Small intestine (tissue), 7 donors: ENCODE measurements at regions not wholly inside any gene's neighbourhood (a gene's known extent, or its start where the extent isn't known, plus 50 kb on each side); places are given as distances from the start of the nearest gene placed in this dataset.
"Not testable (repeated sequence)": the region's sequence is repeated elsewhere in the genome, so short reads cannot be mapped to it uniquely, and the experiment has no call there.

ENCODE experiments used
- DNase-seq, 2 donors: peaks; one replicate each; pipeline versions ENCODE4 v3.0.0 to v3.0.0-alpha.2; 2013
- FAIRE-seq: peaks from 2 replicates; lab custom pipeline; 2012; peaks lifted over from hg19 to GRCh38; lab: Jason Lieb, UNC
- H3K27ac ChIP-seq, 3 donors: one replicate each; pipeline ENCODE4 v1.5.1; 2013; ENCODE audit warnings: low read length in 2 of 3, mild to moderate bottlenecking in 2 of 3, control low read depth in 1 of 3, inconsistent platforms in 1 of 3, low read depth in 1 of 3, moderate library complexity in 1 of 3
- H3K27me3 ChIP-seq, 3 donors: one replicate each; pipeline ENCODE4 v1.6.1; 2013; ENCODE audit warnings: low read length in 3 of 3, inconsistent platforms in 1 of 3; ENCODE audit not compliant: control insufficient read depth in 3 of 3, insufficient read depth in 3 of 3
- H3K36me3 ChIP-seq, 3 donors: one replicate each; pipeline ENCODE4 v1.6.1; 2013; ENCODE audit warnings: low read length in 3 of 3, inconsistent platforms in 1 of 3, low read depth in 1 of 3, mild to moderate bottlenecking in 1 of 3, moderate library complexity in 1 of 3; ENCODE audit not compliant: control insufficient read depth in 3 of 3, insufficient read depth in 2 of 3
- H3K4me1 ChIP-seq, 3 donors: one replicate each; pipeline ENCODE4 v1.6.1; 2013; ENCODE audit warnings: low read length in 2 of 3, inconsistent platforms in 1 of 3, low read depth in 1 of 3, mild to moderate bottlenecking in 1 of 3, moderate library complexity in 1 of 3; ENCODE audit not compliant: control insufficient read depth in 3 of 3, insufficient read depth in 2 of 3
- H3K4me3 ChIP-seq, 3 donors: one replicate each; pipeline ENCODE4 v1.5.1; 2013; ENCODE audit warnings: low read length in 3 of 3, control low read depth in 1 of 3, inconsistent platforms in 1 of 3, low read depth in 1 of 3, mild to moderate bottlenecking in 1 of 3, moderate library complexity in 1 of 3
- H3K9me3 ChIP-seq, 2 donors: one replicate each; pipeline ENCODE4 v1.6.1; 2013; ENCODE audit warnings: low read depth in 1 of 2, low read length in 1 of 2; ENCODE audit not compliant: control insufficient read depth in 2 of 2, insufficient read depth in 1 of 2
- WGBS, 3 donors: extraction: QIAGEN DNeasy Blood & Tissue Kit; methylation state at CpG; one replicate each; pipeline ENCODE4 v1.1.7; 2013; 5-methylcytosine and 5-hydroxymethylcytosine counted together
- donor health status: healthy with polysubstance abuse.
- donor health status: control.
- donor health status: control.
- donor health status: Bipolar disorder and iron deficiency.
- donor health status: healthy.

DNA sequence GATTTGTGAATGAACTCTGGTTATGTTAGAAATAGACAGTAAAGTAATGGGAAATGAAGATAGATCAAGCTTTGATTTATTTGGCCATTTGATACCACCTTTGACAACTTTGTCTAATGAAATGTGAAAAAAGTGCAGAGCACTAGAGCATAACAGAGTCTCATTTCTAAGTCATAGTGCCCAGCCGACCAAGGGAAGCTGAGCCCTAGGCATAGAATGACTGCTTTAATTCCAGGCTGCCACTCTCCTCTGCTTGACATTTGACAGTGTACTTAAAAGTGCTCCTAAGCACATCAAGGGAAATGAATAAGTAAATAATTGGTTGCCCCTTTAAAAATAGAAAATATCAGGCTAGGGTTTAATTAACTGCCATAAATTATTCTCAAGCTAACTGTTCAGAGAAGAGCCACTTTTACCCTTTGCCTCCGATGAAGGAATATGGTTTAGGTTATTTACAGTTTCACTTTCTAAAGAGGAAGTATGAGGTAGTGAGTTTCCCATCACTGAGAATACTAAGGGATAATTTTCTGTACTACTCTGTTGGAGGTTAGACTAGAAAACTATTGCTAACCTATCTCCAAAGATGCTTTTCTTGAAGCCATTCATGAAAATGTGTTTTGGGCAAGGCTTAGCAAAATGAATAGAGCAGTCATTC lies 591.6 kb downstream of the REEP3 start:
- no peak overlapping the region for H3K4me3 ChIP-seq
- no peak for FAIRE-seq

GRCh38 chr10:64113375-64113774 lies 592.2 kb downstream of the REEP3 start:
- no peak for FAIRE-seq

More for the DNA sequence above, 591.6 kb downstream of the REEP3 start:
- Histone ChIP-seq H3K27ac (no peak overlapping the region), H3K4me1 (peaks cover 0 to 3% (median 0%) of the 10 kb centered on the region in 3 donors), H3K9me3 (no peaks in the 10 kb centered on the region), H3K36me3 (no peaks in the 10 kb centered on the region), H3K27me3 (no peaks in the 10 kb centered on the region)
- DNase-seq, result peak in 1 of 2 donors; percentile 17
- whole genome bisulfite sequencing, 3 donors, result 24 to 34% (median 30%) methylated on average over 2 of the region's 2 CpGs

DNA sequence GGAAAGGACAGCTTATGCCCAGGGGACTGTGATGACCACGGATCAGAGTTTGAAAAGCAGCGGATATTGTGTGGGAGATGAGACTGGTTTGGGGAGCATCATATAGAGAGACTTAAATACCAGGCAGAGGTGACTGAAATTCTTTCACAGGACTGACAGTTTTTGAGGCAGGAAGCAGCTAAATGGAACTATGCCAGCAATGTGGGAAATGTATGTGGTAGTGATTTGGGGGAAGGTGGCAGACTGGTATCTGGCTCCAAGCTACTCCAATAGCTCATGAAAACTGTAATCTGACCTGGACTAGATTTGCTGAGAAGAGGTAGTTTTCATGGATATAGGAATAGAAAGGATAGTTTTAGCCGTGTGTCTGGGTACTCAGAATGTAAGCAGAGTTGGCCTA lies 592.6 kb downstream of the REEP3 start:
- Histone ChIP-seq H3K27me3 (no peaks in the 10 kb centered on the region), H3K4me1 (peaks cover 0 to 3% (median 0%) of the 10 kb centered on the region in 3 donors), H3K4me3 (no peak overlapping the region), H3K9me3 (no peaks in the 10 kb centered on the region), H3K36me3 (no peaks in the 10 kb centered on the region), H3K27ac (no peak overlapping the region)
- DNase-seq (no peak), FAIRE-seq (no peak)
- WGBS, 3 donors, result 85 to 89% (median 86%) methylated on average over 3 of the region's 3 CpGs

More at GRCh38 chr10:64113375-64113774, 592.2 kb downstream of the REEP3 start:
- H3K9me3 ChIP-seq, result no peaks in the 10 kb centered on the region
- H3K36me3 ChIP-seq, result no peaks in the 10 kb centered on the region
- H3K27ac ChIP-seq, result no peak overlapping the region
- 63 to 80% (median 65%) methylated on average over 6 of the region's 6 CpGs for WGBS, 3 donors
- no peaks in the 10 kb centered on the region for H3K27me3 ChIP-seq
- DNase-seq, result no peak
- H3K4me3 ChIP-seq, result no peak overlapping the region
- H3K4me1 ChIP-seq, result peaks cover 0 to 3% (median 0%) of the 10 kb centered on the region in 3 donors

DNA sequence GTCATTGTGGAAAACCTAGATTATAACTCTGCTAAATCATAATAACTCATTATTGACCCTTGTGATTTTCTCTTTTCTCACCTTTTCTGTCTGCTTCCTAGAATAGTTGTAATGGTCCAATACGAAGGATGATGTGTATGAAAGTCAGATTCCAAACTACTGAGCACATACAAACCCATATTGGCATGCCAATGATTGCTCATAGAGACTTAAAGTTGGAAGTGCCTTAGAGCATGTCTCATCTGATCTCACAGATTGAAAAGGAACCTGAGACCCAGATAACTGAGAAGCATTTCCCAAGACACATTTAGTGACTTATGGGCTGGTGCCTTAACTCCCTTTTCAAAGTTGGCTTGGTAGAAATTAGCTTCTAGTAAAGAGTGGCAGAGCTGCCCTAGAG lies 594.3 kb downstream of the REEP3 start:
- FAIRE-seq (no peak), DNase-seq (no peak)
- no peaks in the 10 kb centered on the region for H3K9me3 ChIP-seq
- no peaks in the 10 kb centered on the region for H3K27me3 ChIP-seq
- no peaks in the 10 kb centered on the region for H3K36me3 ChIP-seq
- no peaks in the 10 kb centered on the region for H3K4me1 ChIP-seq
- WGBS, 3 donors, result 54 to 75% (median 63%) methylated on average over 1 of the region's 1 CpG
- no peak overlapping the region for H3K4me3 ChIP-seq
- no peak overlapping the region for H3K27ac ChIP-seq

DNA sequence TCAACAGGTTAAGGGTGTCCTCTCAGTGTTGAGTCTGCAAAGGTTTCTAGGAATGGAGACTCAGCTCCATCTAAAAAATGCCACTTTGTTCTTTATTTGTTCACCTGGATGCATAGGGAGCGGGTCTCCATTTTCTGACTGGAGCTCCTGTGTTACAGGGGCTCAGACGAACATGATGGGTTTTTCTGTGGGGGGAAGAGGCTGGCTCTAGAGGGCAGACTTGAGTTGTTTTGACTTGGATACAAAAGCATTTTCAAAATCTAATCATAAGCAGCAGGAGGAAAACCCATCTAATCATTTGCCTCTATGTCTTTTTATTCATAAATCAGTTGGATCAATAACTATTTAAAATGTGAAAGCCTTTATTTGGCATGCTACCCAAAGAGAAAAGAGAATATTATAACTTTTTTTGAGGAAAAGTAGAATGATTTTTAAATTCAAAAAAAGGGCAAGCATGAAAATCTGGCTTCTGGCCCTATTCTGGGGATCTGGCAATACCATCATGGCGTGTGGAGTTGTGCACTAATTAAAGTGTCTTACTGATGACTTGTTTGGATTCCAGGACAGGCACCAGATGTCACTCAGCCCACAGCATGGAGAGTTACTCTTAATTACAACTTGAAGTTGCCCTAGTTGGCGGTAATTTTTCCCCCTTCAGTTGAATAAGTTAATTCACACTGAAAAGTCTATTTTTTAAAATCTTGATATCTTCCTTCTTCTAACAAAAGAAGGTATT lies 594.9 kb downstream of the REEP3 start:
- FAIRE-seq, result no peak
- Histone ChIP-seq H3K27me3 (no peaks in the 10 kb centered on the region), H3K4me1 (no peaks in the 10 kb centered on the region), H3K9me3 (no peaks in the 10 kb centered on the region), H3K27ac (no peak overlapping the region), H3K36me3 (no peaks in the 10 kb centered on the region), H3K4me3 (no peak overlapping the region)
- peak; percentile 48 to 49 for DNase-seq
- WGBS, 3 donors, result 50 to 64% (median 60%) methylated on average over 4 of the region's 4 CpGs

DNA sequence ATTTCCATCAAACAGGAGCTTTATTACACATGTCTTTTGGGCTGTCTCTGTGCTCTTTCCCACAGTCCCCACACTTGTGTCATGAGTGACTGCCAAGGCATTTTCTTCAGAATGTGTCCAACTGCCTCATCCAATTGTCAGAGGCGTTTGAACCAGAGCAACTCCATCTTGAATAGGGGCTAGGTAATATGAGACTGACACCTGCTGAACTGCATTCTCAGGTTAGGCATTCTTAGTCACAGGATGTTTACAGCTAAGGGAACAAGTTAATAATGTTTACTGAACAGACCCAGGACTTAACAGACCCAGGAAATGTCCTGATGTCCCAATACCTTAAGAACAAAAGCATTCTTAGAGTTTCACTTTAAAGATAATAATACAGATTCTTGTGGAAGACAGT lies 595.5 kb downstream of the REEP3 start:
- Histone ChIP-seq H3K4me1 (no peaks in the 10 kb centered on the region), H3K27me3 (no peaks in the 10 kb centered on the region), H3K9me3 (no peaks in the 10 kb centered on the region), H3K36me3 (no peaks in the 10 kb centered on the region), H3K4me3 (no peak overlapping the region), H3K27ac (no peak overlapping the region)
- WGBS, 3 donors, result 43 to 64% (median 61%) methylated on average over 1 of the region's 1 CpG
- FAIRE-seq, result no peak
- DNase-seq, result no peak

DNA sequence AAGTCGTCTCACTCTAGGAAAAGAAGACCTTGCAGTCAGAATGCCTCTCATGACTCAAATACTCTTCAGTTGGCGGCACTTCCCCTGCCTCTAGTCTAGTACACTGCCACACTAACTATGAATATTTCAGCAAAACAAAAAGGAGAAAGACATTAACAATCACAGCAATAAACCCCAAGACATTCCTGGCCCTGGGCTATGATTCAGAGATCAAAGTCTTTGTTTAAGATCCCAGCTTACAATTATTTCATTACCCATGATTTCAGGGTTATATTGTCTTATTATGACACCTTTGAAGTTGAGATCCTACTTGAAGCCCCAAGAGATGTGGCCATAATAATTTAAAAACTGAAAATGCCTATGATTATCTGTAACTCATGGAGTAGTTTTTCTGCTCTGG lies 597.5 kb downstream of the REEP3 start:
- WGBS, 3 donors, result 42 to 74% (median 53%) methylated on average over 2 of the region's 2 CpGs
- Histone ChIP-seq H3K27me3 (no peaks in the 10 kb centered on the region), H3K4me1 (no peaks in the 10 kb centered on the region), H3K36me3 (no peaks in the 10 kb centered on the region), H3K27ac (no peak overlapping the region), H3K4me3 (no peak overlapping the region), H3K9me3 (no peaks in the 10 kb centered on the region)
- DNase-seq (peak; percentile 18 to 65), FAIRE-seq (no peak)

GRCh38 chr10:64120301-64120980 lies 599.2 kb downstream of the REEP3 start:
- not testable (repeated sequence) for H3K4me1 ChIP-seq, H3K9me3 ChIP-seq, H3K27me3 ChIP-seq, H3K27ac ChIP-seq, FAIRE-seq, H3K36me3 ChIP-seq
- WGBS, 3 donors, result 32 to 80% (median 59%) methylated on average over 19 to 23 of the region's 23 CpGs
- peak overlapping the region in 1 of 3 donors; percentile 38 for H3K4me3 ChIP-seq
- peak in 1 of 2 donors; percentile 27 for DNase-seq
